ENCODE measurements at regions not wholly inside any gene's neighbourhood (a gene's known extent, or its start where the extent isn't known, plus 50 kb on each side); places are given as distances from the start of the nearest gene placed in this dataset.

DNA sequence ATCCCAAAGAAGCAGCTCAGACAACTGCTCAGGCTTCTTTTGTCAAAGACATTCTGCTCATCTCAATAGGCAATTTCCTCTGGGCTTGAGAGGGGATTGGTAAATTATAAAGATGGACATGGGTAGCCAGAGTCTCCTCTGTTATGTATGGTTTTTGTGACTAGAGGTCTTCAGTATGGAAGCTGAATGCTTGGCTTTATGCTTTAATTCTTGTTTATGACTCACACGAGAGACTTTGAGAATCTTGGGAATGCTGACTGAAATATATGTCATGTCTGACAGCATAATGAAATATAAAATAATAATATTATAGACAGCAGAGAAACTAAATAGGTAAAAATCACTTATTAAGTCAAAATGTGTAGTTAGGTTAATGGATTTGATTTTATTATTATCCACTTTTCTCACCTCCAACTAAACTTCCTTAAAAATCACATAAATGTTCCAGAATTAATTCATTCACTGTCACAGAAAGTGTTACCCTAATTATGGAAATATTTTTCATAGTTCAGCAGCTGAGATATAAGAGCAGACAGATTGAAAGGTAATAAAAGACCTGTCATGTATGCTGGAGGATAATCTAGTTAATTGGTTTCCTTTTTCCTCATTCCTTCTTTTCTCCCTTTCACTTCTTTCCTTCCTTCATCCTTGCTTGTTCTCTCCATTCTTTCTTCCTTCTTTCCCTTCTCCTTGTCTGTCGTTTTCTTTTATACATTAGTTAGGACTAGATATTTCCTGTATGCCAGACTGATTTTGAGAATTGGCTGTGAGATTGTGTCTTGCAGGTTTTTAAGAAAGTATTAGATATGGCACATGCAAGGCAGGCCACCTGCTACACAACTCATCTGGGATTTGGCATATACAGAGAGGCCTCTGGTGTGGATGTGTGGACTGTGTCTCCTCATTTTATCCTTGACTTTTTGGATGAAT lies 1866.1 kb upstream of the NUDT12 start:
- DNase-seq: no peak

DNA sequence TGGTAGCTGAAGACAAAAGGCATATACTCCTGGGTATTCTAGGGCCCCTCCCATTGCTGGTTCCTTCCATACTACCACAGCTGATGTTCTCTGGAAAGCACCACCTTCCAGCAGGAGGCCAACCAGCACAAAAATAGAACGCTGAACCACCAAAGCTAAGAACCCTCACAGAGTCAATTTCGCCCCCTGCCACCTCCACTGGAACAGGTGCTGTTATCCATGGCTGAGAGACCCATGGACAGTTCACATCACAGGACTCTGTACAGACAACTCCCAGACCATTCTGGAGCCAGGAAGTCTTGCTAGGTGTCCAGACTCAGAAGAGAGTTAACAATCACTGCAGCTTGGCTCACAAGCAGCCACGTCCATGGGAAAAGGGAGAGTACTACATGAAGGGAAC lies 1851.5 kb upstream of the NUDT12 start:
- no peak for DNase-seq

DNA sequence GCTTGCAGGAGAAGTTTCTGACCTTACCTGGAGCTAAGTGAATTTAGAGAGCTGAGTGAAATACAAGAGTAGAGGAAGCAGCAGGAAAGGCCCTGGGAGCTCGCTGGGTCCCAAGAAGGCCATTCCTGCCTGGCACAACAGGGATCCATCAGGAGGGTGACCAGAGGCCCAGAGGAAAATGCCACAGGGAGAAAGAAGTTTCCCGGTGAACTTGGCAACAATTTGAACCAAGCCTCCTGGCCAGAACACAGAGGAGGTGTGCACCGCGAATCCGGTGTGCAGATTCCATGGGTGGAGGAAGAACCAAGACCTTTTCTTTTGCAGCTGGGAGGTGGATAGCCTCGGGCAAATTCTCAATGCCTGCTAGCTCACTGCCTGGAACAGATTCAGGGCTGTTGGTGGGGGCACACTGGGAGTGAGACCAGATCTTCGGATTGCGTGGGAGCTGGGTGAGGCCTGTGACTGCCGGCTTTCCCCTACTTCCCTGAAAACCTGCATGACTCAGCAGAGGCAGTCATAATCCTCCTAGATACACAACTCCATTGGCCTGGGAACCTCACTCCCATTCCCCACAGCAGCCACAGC lies 1850.9 kb upstream of the NUDT12 start:
- no peak for DNase-seq

DNA sequence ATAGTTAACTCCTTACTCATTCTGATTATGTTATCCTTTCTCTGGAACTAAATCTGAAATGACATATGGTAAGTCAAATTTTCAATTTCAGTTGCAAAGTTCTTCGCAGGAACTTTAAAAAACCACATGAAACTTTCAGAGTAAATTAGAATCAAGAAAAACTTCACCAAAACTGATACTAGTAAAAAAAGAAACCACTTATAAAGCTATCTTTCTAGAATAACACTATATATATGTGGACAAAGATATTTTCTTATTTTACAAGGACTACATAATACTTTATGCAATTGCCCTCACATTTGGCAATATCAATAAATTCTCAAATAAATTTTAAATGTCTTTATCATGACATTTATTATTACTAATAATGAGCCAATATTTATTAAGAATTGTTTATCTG lies 1847.1 kb upstream of the NUDT12 start:
- DNase-seq: no peak

DNA sequence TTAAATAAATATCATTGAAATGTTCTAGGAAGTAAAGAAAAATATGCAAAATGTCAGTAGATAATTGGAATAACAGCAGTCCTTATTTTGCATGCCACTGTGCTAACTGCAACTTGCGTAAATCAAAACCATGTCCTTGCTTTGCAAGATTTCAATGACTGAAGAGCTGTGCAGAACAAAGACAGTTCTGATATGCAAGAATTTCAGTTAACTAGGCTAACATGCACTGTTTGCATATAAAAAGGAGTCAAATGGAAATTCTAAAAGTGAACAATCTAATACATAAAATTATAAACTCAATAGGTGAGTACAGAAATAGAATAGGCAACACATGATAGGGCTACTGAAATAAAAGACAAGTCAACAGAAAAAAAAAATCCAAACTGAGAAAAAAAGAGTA lies 1844.6 kb upstream of the NUDT12 start:
- DNase-seq: no peak

DNA sequence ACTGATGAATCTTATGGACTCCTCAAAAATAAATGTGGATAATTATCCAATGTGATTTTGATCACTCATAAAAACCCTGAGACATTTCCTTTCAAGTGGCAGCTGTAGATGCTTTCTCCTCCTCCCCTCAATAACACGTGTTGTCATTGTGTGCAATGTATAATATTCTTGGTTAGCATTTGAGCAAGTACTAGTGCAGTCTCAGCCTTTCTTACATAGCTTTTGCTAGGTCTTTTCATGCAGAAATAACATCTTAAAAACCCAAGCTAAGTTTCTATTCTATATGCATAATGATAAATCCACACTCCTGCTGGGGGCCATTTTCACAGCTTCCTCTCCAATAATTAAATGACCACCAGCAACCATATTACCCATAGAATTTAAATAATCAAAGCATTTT lies 1835.2 kb upstream of the NUDT12 start:
- DNase-seq: no peak

DNA sequence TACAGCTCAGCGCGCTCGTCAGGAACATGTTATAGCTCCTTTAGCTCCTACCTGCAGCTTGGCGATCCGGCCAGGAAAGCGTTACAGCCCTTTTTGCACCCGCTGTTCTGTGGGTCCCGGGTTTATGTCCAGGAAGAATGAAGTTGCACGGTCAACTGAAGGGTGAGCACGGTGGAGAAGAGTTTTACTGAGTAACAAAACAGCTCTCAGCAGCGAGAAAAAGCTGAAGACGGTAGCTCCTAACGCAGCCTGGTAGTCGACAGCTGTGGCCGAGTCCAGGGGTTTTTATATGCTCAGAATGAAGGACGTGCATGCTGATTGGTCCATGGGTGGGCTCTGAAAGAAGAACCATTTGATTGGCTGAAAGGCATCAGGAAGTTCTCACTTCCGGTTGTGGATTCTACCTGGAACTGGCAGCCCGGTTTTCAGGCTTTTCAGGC lies 1830.1 kb upstream of the NUDT12 start:
- DNase-seq: no peak

DNA sequence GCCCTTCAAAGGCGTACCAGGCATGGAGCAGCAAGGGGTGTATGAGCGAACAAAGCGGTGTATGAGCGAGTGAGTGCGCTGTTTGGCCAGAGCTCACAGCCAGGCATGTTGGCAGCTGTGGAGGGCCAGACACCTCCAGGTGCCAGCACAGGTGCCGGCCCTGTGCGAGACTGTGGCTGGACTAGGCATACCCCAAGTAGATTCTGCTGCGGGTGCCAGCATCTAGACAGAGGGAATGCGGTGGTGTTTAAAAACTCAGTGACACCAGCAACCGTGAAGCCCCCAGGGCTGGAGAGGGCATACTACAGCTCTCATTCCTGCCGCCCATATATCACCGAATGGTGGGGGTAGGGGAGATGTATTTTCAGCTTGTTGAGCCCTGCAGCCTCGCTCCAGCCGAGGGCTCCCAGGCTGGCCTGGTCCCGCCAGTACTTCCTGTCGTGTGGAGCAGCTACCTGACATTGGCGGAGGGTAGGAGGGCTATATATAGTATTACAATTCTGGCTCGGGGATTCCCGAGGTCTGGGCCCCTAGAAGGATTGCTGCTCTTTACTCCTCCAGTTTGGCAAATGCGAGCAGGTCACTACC lies 1829.6 kb upstream of the NUDT12 start:
- no peak for DNase-seq

DNA sequence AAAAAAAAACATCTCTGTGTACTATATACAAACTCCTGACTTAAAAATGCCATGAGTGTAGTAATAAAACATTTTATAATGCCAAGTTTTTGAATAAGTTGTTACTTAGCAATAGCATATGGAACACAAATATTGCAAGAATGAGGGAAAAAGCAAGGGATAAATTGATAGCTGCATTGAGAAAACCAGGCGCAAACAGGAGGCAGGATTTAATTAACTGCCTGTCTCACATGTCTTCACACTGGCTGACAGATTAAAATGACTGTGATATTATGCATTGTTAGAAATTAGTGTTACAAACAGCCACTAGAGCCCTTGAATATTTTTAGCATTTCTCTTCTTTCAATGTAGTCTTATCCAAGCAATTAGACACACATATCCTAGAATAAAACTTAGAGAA lies 1817.5 kb upstream of the NUDT12 start:
- no peak for DNase-seq

DNA sequence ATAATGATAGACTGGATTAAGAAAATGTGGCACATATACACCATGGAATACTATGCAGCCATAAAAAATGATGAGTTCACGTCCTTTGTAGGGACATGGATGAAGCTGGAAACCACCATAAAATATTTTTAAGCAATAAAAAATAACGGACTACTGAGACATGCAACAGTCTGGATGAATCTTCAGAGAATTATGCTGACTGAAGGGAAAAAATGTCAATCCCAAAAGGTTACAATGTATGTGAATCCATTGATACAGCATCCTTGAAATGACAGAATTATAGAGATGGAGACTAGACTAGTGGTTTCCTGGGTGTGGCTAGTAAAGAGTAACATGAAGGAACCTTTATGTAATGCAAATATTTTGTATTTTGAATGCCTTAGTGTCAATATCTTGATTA lies 1808.6 kb upstream of the NUDT12 start:
- no peak for DNase-seq

DNA sequence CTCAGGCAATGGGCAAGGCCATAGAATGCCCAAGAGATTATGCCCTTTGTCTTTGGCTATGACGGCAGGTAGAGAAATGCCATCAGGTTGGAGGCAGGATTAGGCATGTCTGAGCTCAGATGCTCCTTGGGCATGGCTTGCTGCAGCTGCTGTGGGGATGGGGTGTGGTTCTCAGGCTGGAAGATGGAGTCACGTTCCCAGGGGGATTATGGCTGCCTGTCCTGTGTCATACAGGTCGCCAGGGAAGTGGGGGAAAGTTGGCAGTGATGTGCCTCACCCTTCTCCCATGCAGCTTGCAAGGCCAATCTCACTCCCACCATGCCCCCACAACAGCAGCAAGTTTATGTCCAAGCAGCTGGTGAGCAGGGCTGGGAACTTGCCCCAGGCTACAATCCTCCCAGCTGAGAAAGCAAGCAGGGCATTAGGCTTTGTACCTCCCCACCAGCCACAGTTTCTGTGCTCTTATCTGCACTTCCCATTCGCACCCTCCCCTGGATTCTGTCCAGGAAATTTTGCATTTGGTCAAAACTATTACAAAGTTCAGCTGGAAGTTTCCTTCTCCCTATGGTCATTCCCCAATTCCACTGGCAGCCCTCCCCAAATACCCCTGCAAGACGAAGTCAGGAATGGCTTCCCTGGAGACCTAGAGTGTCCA lies 1788.0 kb upstream of the NUDT12 start:
- no peak for DNase-seq

DNA sequence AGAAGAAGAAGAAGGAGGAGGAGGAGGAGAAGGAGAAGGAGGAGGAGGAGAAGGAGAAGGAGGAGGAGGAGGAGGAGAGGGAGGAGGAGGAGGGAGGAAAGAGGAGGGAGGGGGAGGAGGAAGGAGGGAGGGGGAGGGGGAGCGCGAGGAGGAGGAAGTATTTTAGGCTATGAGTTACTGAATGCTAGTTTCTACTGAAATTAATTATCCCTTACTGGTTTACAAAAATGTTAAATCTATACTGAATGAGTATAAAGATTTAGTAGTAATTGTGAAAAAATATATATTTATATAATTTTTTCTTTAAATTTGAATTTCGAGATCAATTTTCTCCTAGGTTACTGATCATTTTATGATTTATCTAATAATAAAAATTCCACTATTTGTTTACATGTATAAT lies 1769.0 kb upstream of the NUDT12 start:
- no peak for DNase-seq

DNA sequence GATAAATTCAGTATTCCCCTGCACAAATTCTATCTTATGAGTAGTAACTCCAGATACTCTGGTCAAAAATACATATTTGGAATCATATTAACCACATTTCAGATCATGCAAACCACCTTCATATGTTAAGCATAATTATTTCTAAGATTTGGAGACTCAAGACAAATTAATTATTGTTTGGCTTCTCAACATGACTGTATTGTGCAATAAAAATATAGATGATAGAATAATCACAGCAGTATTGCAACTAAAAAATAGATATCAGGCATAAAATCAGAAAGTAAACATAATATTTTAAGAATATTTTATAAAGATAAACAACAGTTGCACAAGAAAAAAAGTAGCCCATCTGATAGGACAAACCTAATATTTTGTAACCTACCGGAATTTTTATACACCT lies 1767.6 kb upstream of the NUDT12 start:
- DNase-seq: no peak

DNA sequence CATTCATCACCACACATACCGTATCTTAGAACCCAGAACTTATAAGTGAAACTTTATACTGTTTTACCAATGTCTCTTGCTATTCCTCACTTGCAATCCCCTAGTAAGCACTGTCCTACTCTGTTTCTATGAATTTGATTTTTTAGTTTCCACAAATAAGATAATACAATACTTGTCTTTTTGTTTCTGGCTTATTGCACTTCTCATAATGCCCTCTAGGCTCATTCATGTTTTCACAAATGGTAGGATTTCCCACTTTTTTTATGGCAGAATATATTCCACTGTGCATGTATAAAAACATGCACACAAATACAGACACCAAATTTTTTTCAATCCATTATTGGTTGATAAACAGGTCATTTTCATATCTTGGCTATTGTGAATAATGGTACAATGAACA lies 1742.3 kb upstream of the NUDT12 start:
- DNase-seq: no peak

DNA sequence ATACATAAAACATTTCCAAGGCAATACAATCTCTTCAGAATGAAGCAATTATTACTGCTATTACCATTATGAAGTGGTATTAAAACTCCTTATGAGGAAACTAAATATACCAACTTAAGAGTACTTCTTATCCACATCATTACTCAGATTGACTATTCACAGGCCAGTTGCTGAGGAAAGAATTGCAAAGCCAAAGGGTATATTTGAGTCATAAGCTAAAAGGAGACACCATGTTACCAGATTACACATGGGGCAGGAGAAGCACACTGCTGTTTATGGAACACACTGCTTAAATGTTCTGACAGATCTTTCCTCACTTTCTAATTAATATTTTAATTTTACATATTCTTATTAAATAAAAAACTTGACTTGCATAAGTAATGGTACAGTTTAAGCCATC lies 1726.4 kb upstream of the NUDT12 start:
- DNase-seq: no peak

DNA sequence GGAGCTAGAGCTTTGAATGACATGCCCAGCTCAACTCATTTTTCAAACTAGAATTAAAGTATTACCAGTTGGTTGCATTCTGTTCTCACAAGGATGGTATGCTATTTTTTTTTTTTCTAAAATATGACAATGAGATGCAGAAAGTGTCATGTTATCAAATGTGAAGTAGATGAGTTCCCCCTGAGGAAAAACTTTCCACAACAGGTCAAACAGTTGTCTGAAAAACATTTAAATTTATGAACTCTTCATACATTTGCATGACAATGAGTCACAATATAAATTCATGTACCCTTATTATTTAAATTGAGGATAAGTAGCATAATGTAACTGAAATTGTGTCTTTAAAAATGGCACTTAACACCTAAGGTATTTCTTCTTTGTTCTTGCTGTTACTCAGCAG lies 1720.5 kb upstream of the NUDT12 start:
- DNase-seq: no peak

DNA sequence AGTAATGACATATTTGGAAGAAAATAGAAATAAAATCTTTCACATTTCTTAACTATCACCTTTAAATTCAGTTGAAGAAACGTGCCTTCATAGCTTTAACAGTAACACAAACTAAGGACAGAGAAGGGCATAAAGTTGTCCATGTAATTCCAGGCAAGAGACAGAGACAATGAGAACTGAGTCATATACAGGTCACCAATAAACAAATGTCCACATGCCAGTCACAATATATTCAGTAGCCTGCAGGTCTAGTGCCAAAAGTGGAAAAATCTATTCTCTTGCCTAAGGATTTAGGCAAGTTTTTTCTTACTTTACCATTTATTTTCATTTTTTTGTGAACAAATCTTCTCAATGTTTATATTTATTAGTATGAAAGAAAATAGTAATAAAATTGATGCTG lies 1711.5 kb upstream of the NUDT12 start:
- no peak for DNase-seq

DNA sequence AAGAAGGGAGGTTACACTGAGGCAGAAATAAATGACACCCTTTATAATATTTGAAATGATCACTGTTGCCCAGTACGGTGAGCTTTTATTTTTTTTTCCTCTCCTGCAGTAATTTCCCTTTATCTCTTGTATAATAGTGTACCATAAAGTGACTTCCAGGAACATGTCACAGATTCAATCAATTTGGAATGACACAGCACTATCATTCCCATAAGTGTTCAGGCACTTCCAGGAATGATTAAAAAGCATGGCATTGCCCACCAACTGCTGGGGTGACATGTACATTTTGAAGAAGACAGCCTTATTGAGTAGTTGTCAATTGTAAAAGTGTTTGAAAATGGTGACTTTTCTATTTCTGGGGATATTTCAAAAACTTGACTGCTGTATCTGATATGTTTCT lies 1700.9 kb upstream of the NUDT12 start:
- DNase-seq: no peak

DNA sequence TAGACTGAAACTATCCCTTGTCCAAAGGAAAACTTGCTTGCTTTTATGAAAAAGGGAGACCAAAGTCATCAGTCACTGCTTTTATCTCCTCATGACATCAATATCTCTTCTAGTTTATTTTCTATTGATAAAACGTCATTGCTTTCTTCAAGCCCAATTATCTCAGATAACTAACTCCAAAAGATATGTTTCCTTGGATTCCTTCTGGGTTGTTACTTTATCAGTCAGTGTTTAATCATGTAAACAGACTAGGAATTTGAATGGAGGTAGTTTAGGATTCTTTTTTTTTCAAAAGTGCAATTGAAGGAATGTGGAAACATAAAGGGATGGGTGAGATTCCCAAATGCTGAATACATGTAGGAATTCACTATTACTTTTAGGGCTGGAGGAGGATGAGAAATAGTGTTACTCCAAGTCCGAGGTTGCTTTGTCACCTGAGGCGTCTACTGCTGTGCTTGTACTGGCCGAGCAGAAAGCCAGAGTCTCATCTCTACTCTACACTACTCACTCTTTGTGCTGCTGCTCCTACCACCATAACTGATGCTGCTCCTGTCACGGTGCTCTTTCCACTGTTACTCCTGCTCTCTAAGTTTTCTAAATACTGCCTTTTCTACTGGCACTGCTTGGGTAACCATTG lies 1697.1 kb upstream of the NUDT12 start:
- DNase-seq: no peak

DNA sequence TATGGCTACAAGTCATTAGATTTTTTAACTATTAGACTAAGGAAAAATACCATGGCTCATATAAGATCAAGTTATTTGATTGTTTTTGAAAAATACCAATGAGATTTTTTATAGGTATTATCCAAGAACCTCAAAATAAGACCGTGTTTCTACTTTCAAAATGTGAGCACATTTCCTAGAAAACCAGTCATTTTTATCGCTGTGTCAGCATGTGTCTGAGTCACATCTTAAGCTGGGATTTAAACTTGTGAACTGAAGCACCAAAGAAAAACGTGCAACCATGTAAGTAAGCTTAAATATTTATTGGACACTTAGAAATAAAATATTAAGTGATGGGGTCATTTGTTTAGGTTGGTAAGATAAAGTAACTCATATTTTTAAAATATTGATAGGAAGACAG lies 1676.0 kb upstream of the NUDT12 start:
- DNase-seq: no peak

DNA sequence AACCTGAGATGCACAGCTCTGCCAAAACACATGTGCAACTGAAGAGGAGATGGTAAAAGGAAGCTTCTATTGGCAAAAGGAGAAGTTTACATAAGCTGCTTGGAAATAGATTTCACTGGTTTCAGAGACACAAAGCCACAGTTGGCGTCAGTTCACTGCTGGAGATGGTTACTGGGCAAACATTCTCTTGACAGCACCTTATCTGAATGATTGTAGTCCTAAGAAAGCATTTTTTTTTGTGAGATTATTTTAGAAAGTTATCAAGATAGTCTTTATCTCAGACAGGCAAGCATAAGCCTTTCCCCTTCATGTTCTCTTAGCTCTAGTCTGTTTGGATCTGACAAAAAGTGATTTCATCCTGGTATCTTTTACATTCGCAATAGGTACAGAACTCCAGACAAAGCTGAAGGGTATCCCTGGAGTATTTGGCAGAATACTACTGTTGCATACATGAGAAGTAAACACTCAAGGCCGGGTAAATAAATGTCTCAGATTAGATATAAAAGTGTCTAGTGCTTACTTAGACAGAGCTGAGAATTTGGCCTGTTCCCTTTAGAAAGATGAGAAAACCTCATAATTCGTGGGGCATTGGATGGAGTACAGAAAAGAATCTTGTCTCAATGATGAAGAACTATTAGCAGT lies 1668.0 kb upstream of the NUDT12 start:
- no peak for DNase-seq

DNA sequence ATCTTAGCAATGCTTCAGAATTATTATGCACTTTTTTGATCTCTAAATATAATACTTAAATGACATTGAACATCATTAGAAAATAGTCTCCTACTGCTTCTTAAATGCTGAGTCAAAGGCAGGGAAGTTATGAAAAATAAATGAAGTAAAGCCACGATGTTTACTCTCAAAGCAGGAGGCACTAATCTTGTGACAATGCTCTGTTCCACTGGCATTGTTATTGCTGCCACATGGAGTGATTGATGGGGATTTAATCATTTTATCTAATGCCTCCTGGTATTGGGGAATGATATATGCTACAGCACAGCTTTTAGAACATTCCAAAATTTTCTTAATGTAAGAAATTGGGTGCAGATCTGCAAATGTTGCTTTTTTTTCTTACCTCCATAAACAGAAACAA lies 1655.4 kb upstream of the NUDT12 start:
- DNase-seq: no peak
